ENCODE measurements at regions not wholly inside any gene's neighbourhood (a gene's known extent, or its start where the extent isn't known, plus 50 kb on each side); places are given as distances from the start of the nearest gene placed in this dataset.

DNA sequence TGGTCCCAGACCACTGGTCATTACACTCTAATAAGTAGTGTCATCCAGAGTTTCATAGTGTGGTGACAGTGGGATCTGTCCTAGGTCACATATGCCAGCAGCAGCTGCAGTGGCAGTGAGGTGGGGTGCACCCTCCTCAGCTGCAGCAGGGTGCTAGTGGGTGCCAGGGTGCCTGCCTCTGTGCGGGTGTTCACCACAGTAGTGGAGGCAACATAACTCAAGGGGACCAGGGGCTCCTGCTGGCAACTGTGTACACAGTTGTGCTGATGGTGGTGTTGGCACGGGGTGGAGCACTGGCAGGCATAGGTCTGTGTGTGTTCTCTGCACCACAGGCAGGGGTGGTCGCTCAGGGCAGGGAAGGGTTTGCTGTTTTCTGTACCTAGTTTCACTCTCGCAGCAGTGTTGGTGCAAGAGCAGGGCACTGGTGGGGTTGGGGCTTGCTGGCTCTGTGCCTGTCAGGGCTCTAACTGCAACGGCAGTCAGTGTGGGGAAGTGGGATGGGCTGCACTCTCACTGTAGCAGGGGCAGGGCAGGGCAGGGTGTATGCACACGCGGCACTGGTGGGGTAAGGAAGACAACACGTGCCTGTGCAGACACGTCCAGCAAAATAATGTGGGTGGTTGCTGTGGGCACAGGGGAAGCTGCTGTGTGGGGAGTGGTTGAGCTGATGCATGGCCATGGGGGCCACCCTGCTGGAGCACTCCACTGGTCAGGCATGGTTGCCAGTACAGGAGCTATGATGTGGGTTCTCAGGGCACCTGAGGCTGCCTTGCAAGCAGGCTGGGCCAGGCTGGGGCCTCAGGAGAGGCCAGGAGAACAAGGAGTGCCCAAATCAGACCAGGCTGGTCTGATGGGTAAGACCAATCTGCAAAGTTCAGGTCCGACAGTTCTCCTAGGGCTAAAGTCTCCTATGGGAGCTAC, 226.6 kb downstream of the MEIS1 start:
- H2BK15ac ChIP-seq (ENCODE audit: low read depth, low read length): no peak overlapping the region
- H4K20me1 ChIP-seq (ENCODE audit: control insufficient read depth, insufficient read depth, insufficient read length): no peaks in the 10 kb centered on the region
- no peak overlapping the region for H2AFZ ChIP-seq (ENCODE audit: low read length)
- H2BK5ac ChIP-seq (ENCODE audit: insufficient read length, low read length): no peak overlapping the region
- DNase-seq: no peak
- TF ChIP-seq, protein P1, sequence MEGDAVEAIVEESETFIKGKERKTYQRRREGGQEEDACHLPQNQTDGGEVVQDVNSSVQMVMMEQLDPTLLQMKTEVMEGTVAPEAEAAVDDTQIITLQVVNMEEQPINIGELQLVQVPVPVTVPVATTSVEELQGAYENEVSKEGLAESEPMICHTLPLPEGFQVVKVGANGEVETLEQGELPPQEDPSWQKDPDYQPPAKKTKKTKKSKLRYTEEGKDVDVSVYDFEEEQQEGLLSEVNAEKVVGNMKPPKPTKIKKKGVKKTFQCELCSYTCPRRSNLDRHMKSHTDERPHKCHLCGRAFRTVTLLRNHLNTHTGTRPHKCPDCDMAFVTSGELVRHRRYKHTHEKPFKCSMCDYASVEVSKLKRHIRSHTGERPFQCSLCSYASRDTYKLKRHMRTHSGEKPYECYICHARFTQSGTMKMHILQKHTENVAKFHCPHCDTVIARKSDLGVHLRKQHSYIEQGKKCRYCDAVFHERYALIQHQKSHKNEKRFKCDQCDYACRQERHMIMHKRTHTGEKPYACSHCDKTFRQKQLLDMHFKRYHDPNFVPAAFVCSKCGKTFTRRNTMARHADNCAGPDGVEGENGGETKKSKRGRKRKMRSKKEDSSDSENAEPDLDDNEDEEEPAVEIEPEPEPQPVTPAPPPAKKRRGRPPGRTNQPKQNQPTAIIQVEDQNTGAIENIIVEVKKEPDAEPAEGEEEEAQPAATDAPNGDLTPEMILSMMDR (conservative IDR thresholded peaks at IDR 0.05): no peak
- no peak overlapping the region for H2BK120ac ChIP-seq (ENCODE audit: low read depth, low read length, poor library complexity, severe bottlenecking)
- no peak overlapping the region for H4K91ac ChIP-seq (ENCODE audit: insufficient read length, low read depth, low read length)
- no peak overlapping the region for H4K5ac ChIP-seq (ENCODE audit: insufficient read length, low read depth, low read length)
- no peak overlapping the region for H3T11ph ChIP-seq (ENCODE audit: low read length)
- no CpG with 5 or more reads among the region's 10 CpGs for WGBS (ENCODE audit: extremely low coverage, insufficient read length, low lambda C conversion rate)
- no peak overlapping the region for H3K9ac ChIP-seq (ENCODE audit: extremely low read depth, insufficient read length, low read length)
- H3K23me2 ChIP-seq (ENCODE audit: insufficient read length, low read depth, low read length, poor library complexity, severe bottlenecking): no peaks in the 10 kb centered on the region
- no peak overlapping the region for H3K56ac ChIP-seq (ENCODE audit: insufficient read length, low read depth, low read length)
- no peaks in the 10 kb centered on the region; the same call in 1 of the 2 replicates for H3K27me3 ChIP-seq (ENCODE audit: insufficient read depth, low read length)
- no peak overlapping the region for H2AK5ac ChIP-seq (ENCODE audit: insufficient read length, low read length)
- H3K14ac ChIP-seq (ENCODE audit: insufficient read depth, low read length): no peak overlapping the region
- Mint-ChIP-seq H3K36me3 (ENCODE audit: insufficient read depth in 1 of 3, low read depth in 3 of 3) (peaks cover 0 to 23% (median 2%) of the 10 kb centered on the region in 3 experiments; a peak in 2 of 7 replicates), H3K4me3 (no peak overlapping the region), H3K27me3 (ENCODE audit: low read depth) (peaks cover 1% of the 10 kb centered on the region; the same call in 1 of the 2 replicates), H3K27ac (peak overlapping the region in 1 of 3 experiments; percentile 42; a peak in 2 of 7 replicates), H3K9me3 (peaks cover 13% of the 10 kb centered on the region in 2 experiments; a peak in 4 of 5 replicates), H3K4me1 (peaks cover 0 to 1% of the 10 kb centered on the region in 2 experiments; a peak in 2 of 4 replicates)
- H3K23ac ChIP-seq (ENCODE audit: insufficient read length, low read depth, low read length): no peak overlapping the region
- H3K9me3 ChIP-seq (ENCODE audit: control insufficient read depth, low read depth, low read length): no peaks in the 10 kb centered on the region
- no peak overlapping the region for H3K27ac ChIP-seq (ENCODE audit: insufficient read length, low read depth, low read length)
- H3K79me2 ChIP-seq (ENCODE audit: insufficient read depth, low read length): no peaks in the 10 kb centered on the region
- H3K18ac ChIP-seq (ENCODE audit: insufficient read length, low read depth, low read length): no peak overlapping the region
- no peak overlapping the region for H4K8ac ChIP-seq (replicated peaks; ENCODE audit: insufficient read length, low read depth, low read length)
- H2BK20ac ChIP-seq (ENCODE audit: low read depth, low read length, poor library complexity, severe bottlenecking): no peak overlapping the region
- H3K4me1 ChIP-seq (ENCODE audit: insufficient read depth, low read length): no peaks in the 10 kb centered on the region
- H3K4me2 ChIP-seq (ENCODE audit: insufficient read depth, insufficient read length, low read length): no peak overlapping the region
- no peak overlapping the region for H3K4ac ChIP-seq (ENCODE audit: low read depth, low read length)
- H2BK12ac ChIP-seq (ENCODE audit: insufficient read length, low read depth, low read length): no peak overlapping the region
- no peaks in the 10 kb centered on the region for H3K79me1 ChIP-seq (ENCODE audit: insufficient read depth, low read depth, low read length, poor library complexity, severe bottlenecking)

All from H9 (cell line).